ENCODE measurements at regions not wholly inside any gene's neighbourhood (a gene's known extent, or its start where the extent isn't known, plus 50 kb on each side); places are given as distances from the start of the nearest gene placed in this dataset.
A peak's percentile ranks its signal among the peaks of the same experiment; 100 is the strongest.

DNA sequence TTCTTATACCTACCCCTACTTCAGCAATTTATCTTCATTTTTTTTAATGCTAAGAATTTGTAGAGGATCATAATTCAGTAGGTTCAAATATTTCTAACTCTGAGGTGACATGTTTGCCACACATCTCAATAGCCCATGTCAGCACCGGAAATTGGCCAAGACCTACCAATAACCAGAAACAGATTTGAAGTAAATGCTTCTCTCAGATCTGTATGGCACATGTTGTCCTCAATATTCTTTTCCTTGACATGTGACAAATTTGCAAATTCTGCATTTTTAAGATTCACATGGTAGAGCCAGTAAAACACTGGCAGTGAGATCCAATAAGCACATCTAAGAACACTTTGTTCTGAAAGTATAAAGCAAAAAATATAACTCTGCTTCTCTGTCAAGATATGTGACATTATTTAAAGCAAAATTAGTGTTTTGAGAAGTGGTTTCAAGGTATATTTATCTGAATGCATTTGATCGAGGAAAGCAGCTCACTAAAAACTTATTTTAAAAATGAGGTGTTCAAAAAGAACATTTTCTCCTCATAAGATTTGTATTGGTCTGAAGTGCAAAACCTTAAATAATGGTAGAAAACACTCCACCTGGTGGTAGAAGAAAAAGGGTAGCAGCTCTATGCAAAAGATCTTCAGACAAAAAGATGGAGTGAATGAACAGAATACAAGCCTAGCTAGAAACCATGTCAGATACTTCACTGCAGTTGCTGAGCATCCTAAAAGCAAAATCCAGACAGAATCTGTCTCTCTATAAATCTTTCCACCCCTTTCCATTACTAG is 513.8 kb upstream of the FAM241A start:
- no peak for DNase-seq

- no peak for DNase-seq
These were observed 512.6 kb upstream of the FAM241A start for GRCh38 chr4:111632641-111633151.

DNA sequence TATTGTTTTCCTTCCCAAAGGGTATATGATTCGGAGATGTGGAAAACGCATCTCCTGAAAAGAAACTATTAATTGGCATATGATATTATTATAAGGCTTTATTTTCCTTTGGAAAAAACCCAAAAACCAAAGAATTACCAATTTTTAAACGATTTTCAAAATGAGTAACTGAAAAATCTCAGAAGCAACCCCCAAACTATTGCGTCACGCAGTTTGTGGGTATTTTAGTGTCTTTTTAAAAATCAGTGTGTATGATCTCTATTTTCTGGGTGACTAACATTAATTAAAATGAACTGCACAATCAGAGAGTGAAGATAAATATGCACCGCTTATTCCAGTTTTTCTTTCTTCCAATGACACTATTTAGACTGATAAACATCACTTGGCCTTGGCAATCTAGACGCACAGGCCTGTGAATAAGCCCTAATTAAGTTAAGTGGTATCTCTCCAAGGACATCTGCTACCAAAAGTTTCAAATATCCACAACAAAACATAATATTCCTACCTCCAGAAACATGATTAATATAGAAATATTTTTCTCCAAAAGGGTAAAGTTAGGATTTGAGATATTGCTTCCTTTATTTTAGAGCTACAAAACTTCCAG is 511.5 kb upstream of the FAM241A start:
- DNase-seq: no peak

- no peak for DNase-seq
These were observed 509.6 kb upstream of the FAM241A start for GRCh38 chr4:111635646-111636045.

- no peak for DNase-seq
These were observed 508.2 kb upstream of the FAM241A start for GRCh38 chr4:111636961-111637585.

- DNase-seq: no peak
These were observed 506.0 kb upstream of the FAM241A start for GRCh38 chr4:111639120-111639690.

DNA sequence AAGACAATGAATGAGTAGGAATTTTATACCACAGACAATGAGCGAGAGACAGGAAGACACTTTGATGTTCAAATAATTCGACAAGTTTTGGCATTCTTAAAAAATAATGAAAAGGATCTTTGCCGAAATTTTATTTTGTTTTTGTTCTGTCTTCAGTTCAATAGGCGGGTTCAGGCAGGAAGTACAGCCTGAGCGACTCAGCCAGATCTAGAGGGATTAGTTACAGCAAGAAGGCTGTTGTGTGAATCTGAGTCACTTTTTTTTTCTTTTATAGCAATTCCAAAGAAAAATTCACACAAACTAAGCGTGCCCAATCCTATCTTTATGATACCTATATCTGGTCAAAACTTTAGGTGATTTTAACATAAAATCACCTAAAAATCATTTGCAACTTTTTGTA is 505.4 kb upstream of the FAM241A start:
- no peak for DNase-seq

- DNase-seq: peak; percentile 45
These were observed 503.3 kb upstream of the FAM241A start for GRCh38 chr4:111641813-111642579.

GRCh38 chr4:111648056-111648455 is 497.2 kb upstream of the FAM241A start:
- no peak for DNase-seq

DNA sequence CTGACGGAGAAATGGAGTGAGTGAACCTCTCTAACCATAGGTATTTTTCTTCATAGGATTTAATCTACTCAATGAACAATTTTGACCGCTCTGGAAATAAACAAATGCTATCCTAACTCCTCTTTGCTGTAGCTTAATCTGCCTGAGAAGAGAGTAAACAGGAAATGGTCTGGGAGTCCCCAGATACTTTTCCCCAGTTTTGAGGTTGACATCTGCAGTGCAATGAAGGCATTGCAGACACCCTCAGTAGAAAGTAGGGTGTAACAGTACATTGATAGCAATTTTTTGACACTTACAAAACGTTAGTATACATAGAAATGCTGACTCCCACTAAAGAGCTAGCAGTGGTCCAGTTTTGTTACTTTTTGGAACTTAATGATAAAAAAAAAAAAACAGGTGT is 495.9 kb upstream of the FAM241A start:
- no peak for DNase-seq

GRCh38 chr4:111650146-111650545 is 495.1 kb upstream of the FAM241A start:
- DNase-seq: no peak

DNA sequence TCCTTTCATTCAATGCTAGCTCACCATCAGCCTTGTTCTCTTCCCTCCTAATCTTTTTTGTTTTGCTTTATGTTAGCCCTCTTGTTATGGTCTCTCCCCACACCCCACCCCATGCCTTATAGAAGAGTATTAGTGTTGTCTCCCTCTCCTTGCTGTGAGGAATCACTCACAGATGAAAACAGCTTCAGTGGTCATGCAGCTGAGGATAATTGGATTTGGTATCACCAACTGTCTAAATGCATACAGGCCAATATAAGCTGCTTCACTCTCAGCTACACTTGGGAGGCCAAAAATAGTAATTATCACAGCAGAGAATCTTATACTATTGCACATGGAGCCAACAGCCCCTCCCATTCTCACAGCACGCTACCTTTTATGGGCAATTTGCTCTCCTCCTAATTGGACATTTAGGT is 494.6 kb upstream of the FAM241A start:
- DNase-seq: no peak

- no peak for DNase-seq
These were observed 493.0 kb upstream of the FAM241A start for GRCh38 chr4:111652236-111652635.

GRCh38 chr4:111652986-111653385 is 492.3 kb upstream of the FAM241A start:
- DNase-seq: no peak

DNA sequence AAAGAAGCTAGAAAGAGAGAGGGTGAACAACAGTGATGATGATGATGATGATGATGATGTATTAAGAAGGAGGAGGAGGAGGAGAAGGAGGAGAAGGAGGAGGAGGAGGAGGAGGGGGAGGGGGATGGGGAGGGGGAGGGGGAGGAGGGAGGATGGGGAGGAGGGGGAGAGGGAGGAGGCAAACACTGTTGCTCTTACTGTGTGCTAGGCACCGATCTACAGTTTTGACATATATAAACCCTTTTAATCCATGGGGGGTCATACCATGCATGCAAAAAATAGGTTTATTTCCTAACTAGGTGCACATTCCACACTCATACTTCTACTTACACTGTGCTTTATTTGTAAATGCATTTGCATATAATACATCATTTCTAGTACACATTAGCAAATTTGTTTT is 482.8 kb upstream of the FAM241A start:
- DNase-seq: no peak

GRCh38 chr4:111664308-111664945 is 480.8 kb upstream of the FAM241A start:
- no peak for DNase-seq

- no peak for DNase-seq
These were observed 478.4 kb upstream of the FAM241A start for GRCh38 chr4:111666826-111667360.

GRCh38 chr4:111671756-111672155 is 473.5 kb upstream of the FAM241A start:
- DNase-seq: no peak

- DNase-seq: no peak
These were observed 469.5 kb upstream of the FAM241A start for GRCh38 chr4:111675746-111676145.

GRCh38 chr4:111676533-111676932 is 468.7 kb upstream of the FAM241A start:
- DNase-seq: no peak

DNA sequence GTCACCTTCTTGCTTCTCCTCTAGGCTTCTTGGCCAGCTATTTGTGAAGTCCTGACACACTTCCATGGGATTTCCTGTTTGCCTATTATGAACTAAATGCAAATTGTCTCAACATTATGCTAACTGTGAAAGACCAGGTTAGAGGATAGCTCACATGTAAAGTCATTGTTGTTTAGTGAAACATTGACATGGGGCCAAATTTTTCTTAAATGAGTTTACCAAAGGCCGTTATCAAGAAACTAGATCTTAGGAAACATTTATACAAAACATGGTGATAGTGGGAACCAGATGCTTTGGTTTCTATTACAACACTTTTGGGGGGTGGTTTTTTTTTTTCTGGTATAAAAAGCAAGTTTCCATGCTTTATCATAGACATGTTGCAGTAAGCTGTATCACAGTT is 466.8 kb upstream of the FAM241A start:
- DNase-seq: no peak

GRCh38 chr4:111678908-111679307 is 466.3 kb upstream of the FAM241A start:
- no peak for DNase-seq
